Heart left ventricle (tissue), 16 donors: ENCODE measurements at regions not wholly inside any gene's neighbourhood (a gene's known extent, or its start where the extent isn't known, plus 50 kb on each side); places are given as distances from the start of the nearest gene placed in this dataset.
A peak's percentile ranks its signal among the peaks of the same experiment; 100 is the strongest.

Source experiments
- ATAC-seq, 4 donors: fragments of 200-7000 bp; cut with Tn5 transposase; one replicate each; pipeline ENCODE4 v1.9.1; 2020 to 2022; ENCODE audit warnings: moderate library complexity in 4 of 4, mild to moderate bottlenecking in 3 of 4, moderate number of reproducible peaks in 1 of 4
- DNase-seq, 5 donors: peaks; one replicate each; pipeline ENCODE4 v3.0.0-alpha.2; 2020
- H3K27ac ChIP-seq, 12 donors: fragments of 200-600 bp; sonication (generic) in 4 of 12; one replicate each; pipeline versions ENCODE4 v1.5.0 to v1.8.0; 2016 to 2022; ENCODE audit warnings: mild to moderate bottlenecking in 2 of 12
- H3K27me3 ChIP-seq, 9 donors: fragments of 200-600 bp; sonication (generic) in 2 of 9; one replicate each; pipeline versions ENCODE4 v1.5.1 to v1.8.0; 2016 to 2022; ENCODE audit warnings: mild to moderate bottlenecking in 3 of 9
- H3K36me3 ChIP-seq, 9 donors: fragments of 200-600 bp; sonication (generic) in 2 of 9; one replicate each; pipeline versions ENCODE4 v1.5.0 to v1.8.0; 2018 to 2022; ENCODE audit warnings: mild to moderate bottlenecking in 2 of 9
- H3K4me1 ChIP-seq, 12 donors: fragments of 200-600 bp; sonication (generic) in 4 of 12; one replicate each; pipeline versions ENCODE4 v1.5.0 to v1.8.0; 2016 to 2022; ENCODE audit warnings: mild to moderate bottlenecking in 3 of 12
- H3K4me3 ChIP-seq, 12 donors: fragments of 200-600 bp; sonication (generic) in 4 of 12; one replicate each; pipeline versions ENCODE4 v1.5.0 to v1.8.0; 2017 to 2022; ENCODE audit warnings: mild to moderate bottlenecking in 9 of 12, moderate library complexity in 4 of 12
- H3K9me3 ChIP-seq, 12 donors: fragments of 200-600 bp; sonication (generic) in 4 of 12; one replicate each; pipeline versions ENCODE4 v1.5.0 to v1.8.0; 2016 to 2022; ENCODE audit warnings: mild to moderate bottlenecking in 1 of 12
- POLR2A ChIP-seq, 2 donors: fragments of 450-650 bp; IDR thresholded peaks; one replicate each; pipeline ENCODE4 v1.6.1; 2017; ENCODE audit warnings: antibody characterized with exemption in 2 of 2, mild to moderate bottlenecking in 2 of 2, moderate library complexity in 2 of 2
- WGBS, 4 donors: extraction: QIAGEN DNeasy Blood & Tissue Kit in 2 of 4; methylation state at CpG; one replicate each; pipeline versions ENCODE4 v1.1.5 to v1.1.7; 2013 to 2018; 5-methylcytosine and 5-hydroxymethylcytosine counted together
- intact Hi-C, 10 donors: fragments of 100-400 bp; cut with DNase I; formaldehyde crosslinking; loops; one replicate each; pipeline versions ENCODE4 v1.11.1 to v1.14.2; 2022
- TF ChIP-seq, protein P1 (sequence below), 12 donors: fragments of 200-600 bp; sonication (generic) in 4 of 12; IDR thresholded peaks; one replicate each; pipeline versions ENCODE4 v1.5.0 to v1.8.0; 2018 to 2022; ENCODE audit warnings: antibody characterized with exemption in 12 of 12, mild to moderate bottlenecking in 5 of 12
- donor health status: ischemic (EF 13 %, LVEDD 7.1; RV severe dilation, severe dysfunction).
- donor health status: healthy with polysubstance abuse.
- donor health status: DM: no; HTN: yes; CAD: no.
- donor health status: DM: no; HTN: no; CAD: no.
- donor health status: ischemic (EF 25% LVEDD 6.9; RV normal size, moderate dysfunction).
- donor health status: ischemic (EF 25% LVEDD 5.7; RV mildly dilated, moderate dysfunction).
- donor health status: healthy.
- donor health status: DM: yes; HTN: yes; CAD: no.
- donor health status: ischemic (EF 35%, LVEDD 5.7; RV mildly dilated, moderate dysfunction).
- donor health status: nonischemic (EF 11% LVEDD 7.7; RV severe dilation, severe dysfunction).
- donor health status: DM: yes; HTN: yes; CAD: no.
- donor health status: PGD.
- donor health status: ischemic (EF 29% LVEDD 5.4; RV normal size, mild dysfunction).
- donor health status: nonischemic (EF 23%, LVEDD 6.1; RV moderate dilation, normal function).

- Histone ChIP-seq H3K27me3 (no peaks in the 10 kb centered on the region), H3K36me3 (no peaks in the 10 kb centered on the region), H3K9me3 (no peaks in the 10 kb centered on the region), H3K4me1 (no peaks in the 10 kb centered on the region), H3K27ac (no peak overlapping the region), H3K4me3 (no peak overlapping the region)
- intact Hi-C loops = loop anchor here in 1 of 10 donors (10.0 kb wide), 1 partner anchor 1109 kb away; the partner anchor contains the start of gene DSEL
- WGBS, 4 donors = 5% methylated on average over 2 to 3 of the region's 3 CpGs
- peak in 1 of 4 donors; percentile 53 for ATAC-seq
- DNase-seq = no peak
- TF ChIP-seq, protein P1, sequence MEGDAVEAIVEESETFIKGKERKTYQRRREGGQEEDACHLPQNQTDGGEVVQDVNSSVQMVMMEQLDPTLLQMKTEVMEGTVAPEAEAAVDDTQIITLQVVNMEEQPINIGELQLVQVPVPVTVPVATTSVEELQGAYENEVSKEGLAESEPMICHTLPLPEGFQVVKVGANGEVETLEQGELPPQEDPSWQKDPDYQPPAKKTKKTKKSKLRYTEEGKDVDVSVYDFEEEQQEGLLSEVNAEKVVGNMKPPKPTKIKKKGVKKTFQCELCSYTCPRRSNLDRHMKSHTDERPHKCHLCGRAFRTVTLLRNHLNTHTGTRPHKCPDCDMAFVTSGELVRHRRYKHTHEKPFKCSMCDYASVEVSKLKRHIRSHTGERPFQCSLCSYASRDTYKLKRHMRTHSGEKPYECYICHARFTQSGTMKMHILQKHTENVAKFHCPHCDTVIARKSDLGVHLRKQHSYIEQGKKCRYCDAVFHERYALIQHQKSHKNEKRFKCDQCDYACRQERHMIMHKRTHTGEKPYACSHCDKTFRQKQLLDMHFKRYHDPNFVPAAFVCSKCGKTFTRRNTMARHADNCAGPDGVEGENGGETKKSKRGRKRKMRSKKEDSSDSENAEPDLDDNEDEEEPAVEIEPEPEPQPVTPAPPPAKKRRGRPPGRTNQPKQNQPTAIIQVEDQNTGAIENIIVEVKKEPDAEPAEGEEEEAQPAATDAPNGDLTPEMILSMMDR (IDR thresholded peaks at IDR 0.05) = peak; percentile 19 to 66 (median 49)
- TF ChIP-seq POLR2A (IDR thresholded peaks at IDR 0.05) = no peak
Measured at GRCh38 chr18:68623342-68623741, 91.6 kb downstream of the TMX3 start.

DNA sequence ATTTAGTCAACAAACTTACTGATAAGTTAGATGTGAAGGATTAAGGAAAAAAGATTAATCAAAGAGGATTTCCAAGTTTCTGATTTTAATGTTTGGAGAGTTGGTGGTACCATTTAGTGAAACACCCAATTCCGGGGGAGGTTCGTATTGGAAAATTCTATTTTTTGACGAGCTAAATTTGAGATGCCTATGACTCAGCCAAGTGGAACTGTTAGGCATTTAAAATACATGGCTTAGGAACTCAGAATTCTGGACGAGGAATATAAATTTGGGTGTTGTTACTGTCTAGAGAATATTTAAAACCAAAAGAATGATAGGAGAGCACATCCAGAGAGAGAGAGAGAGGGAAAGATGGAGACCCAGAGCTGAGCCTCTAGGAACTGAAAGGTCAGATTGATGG, 103.6 kb downstream of the TMX3 start:
- TF ChIP-seq, protein P1 (IDR thresholded peaks at IDR 0.05) = no peak
- TF ChIP-seq POLR2A (IDR thresholded peaks at IDR 0.05) = no peak
- Histone ChIP-seq H3K27ac (no peak overlapping the region), H3K4me3 (no peak overlapping the region), H3K9me3 (no peaks in the 10 kb centered on the region), H3K36me3 (no peaks in the 10 kb centered on the region), H3K4me1 (no peaks in the 10 kb centered on the region), H3K27me3 (no peaks in the 10 kb centered on the region)
- DNase-seq (no peak), ATAC-seq (no peak)
- intact Hi-C loops = loop anchor here in 1 of 10 donors (10.0 kb wide), 1 partner anchor 1397 kb away; no protein-coding TSS in a partner anchor
- WGBS, 4 donors = 76 to 84% (median 81%) methylated on average over 4 of the region's 4 CpGs

DNA sequence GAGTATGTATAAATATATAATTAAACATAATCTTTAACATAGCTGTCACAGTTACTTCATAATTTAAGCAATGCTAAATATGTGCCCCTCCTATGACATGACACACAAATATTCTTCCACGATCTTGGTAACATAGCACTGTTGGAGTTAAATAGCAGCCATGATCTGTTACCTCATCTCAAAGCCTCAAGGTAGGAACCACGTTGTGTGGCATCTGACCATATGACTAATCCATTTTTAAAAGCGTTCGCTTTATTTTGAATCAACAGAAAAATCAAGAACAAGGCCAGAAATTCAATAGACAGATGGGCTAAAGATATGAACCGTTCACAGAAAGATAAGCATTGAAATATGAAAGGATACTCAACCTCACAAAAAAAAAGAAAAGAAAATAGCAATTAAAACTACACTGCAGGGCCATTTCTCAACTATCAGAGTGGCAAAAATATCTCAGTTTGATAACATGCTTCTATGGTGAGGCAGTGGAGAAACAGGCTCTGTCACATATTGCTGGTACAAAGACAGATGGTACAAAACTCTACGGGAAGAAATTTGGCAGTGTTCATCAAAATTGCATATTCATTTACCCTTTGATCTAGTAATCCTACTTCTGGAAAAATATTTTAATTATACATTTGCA, 105.9 kb downstream of the TMX3 start:
- H3K4me1 ChIP-seq = no peaks in the 10 kb centered on the region
- no peak overlapping the region for H3K27ac ChIP-seq
- WGBS, 4 donors = 50 to 62% (median 55%) methylated on average over 6 of the region's 6 CpGs
- no peaks in the 10 kb centered on the region for H3K27me3 ChIP-seq
- ATAC-seq (no peak), DNase-seq (no peak)
- TF ChIP-seq POLR2A (IDR thresholded peaks at IDR 0.05) = no peak
- TF ChIP-seq, protein P1 (IDR thresholded peaks at IDR 0.05) = no peak
- no peak overlapping the region for H3K4me3 ChIP-seq
- H3K9me3 ChIP-seq = no peaks in the 10 kb centered on the region
- intact Hi-C loops = no loop called here
- no peaks in the 10 kb centered on the region for H3K36me3 ChIP-seq

DNA sequence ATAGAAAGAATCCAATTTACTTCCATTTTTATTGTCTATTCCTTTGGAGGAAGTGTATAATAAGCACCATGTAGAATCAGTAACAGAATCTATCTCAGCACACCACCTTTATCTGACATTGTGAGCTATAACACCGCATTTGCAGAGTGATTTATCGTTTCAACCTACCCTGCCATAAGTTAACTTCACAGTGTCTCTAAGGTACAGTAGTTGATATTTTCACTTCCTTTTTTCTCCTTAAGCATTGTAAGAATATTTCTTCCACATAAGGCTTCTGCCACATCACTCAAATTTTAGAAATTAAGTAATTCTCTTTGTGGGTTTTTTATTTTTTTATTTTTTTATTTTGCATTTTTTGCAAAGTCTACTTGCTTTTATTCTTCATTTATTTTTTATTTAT, 107.1 kb downstream of the TMX3 start:
- Histone ChIP-seq H3K36me3 (no peaks in the 10 kb centered on the region), H3K9me3 (no peaks in the 10 kb centered on the region), H3K27ac (no peak overlapping the region), H3K4me3 (no peak overlapping the region), H3K27me3 (no peaks in the 10 kb centered on the region), H3K4me1 (no peaks in the 10 kb centered on the region)
- ATAC-seq = no peak
- intact Hi-C loops = no loop called here
- no peak for TF ChIP-seq POLR2A (IDR thresholded peaks at IDR 0.05)
- TF ChIP-seq, protein P1 (IDR thresholded peaks at IDR 0.05) = no peak
- no peak for DNase-seq
- 91 to 95% (median 94%) methylated on average over 2 of the region's 2 CpGs for WGBS, 4 donors
